Rectal smooth muscle tissue (tissue), 1 donor: ENCODE measurements at regions not wholly inside any gene's neighbourhood (a gene's known extent, or its start where the extent isn't known, plus 50 kb on each side); places are given as distances from the start of the nearest gene placed in this dataset.
"Not testable (repeated sequence)": the region's sequence is repeated elsewhere in the genome, so short reads cannot be mapped to it uniquely, and the experiment has no call there.

Source experiments
- H3K27ac ChIP-seq: one replicate; pipeline ENCODE4 v1.7.0; 2013; ENCODE audit warnings: low read depth, low read length, inconsistent platforms
- H3K27me3 ChIP-seq: one replicate; pipeline ENCODE4 v1.7.0; 2013; ENCODE audit warnings: low read length; ENCODE audit not compliant: control insufficient read depth, insufficient read depth
- H3K36me3 ChIP-seq: one replicate; pipeline ENCODE4 v1.7.0; 2013; ENCODE audit warnings: low read length; ENCODE audit not compliant: control insufficient read depth, insufficient read depth
- H3K4me1 ChIP-seq: one replicate; pipeline ENCODE4 v1.7.0; 2013; ENCODE audit warnings: low read length; ENCODE audit not compliant: control insufficient read depth, insufficient read depth
- H3K4me3 ChIP-seq: one replicate; pipeline ENCODE4 v1.7.0; 2013; ENCODE audit warnings: low read length
- H3K9ac ChIP-seq: one replicate; pipeline ENCODE4 v1.7.0; 2013; ENCODE audit warnings: low read length

GRCh38 chr3:150342896-150343467 is 65.1 kb upstream of the TSC22D2 start:
- Histone ChIP-seq H3K27me3 (no peaks in the 10 kb centered on the region), H3K9ac (no peak overlapping the region), H3K36me3 (no peaks in the 10 kb centered on the region), H3K27ac (no peak overlapping the region), H3K4me1 (peaks cover under 1% of the 10 kb centered on the region), H3K4me3 (no peak overlapping the region)

- Histone ChIP-seq H3K4me1 (no peaks in the 10 kb centered on the region), H3K36me3 (no peaks in the 10 kb centered on the region), H3K27ac (no peak overlapping the region), H3K4me3 (no peak overlapping the region), H3K9ac (no peak overlapping the region), H3K27me3 (no peaks in the 10 kb centered on the region)
These were observed 66.2 kb upstream of the TSC22D2 start for GRCh38 chr3:150341891-150342290.

- not testable (repeated sequence) for H3K4me3 ChIP-seq, H3K36me3 ChIP-seq, H3K27me3 ChIP-seq, H3K27ac ChIP-seq, H3K4me1 ChIP-seq, H3K9ac ChIP-seq
These were observed 71.7 kb upstream of the TSC22D2 start for GRCh38 chr3:150336363-150336762.

GRCh38 chr3:150335631-150336030 is 72.5 kb upstream of the TSC22D2 start:
- no peaks in the 10 kb centered on the region for H3K27me3 ChIP-seq
- no peak overlapping the region for H3K9ac ChIP-seq
- H3K4me1 ChIP-seq, result no peaks in the 10 kb centered on the region
- no peak overlapping the region for H3K27ac ChIP-seq
- H3K4me3 ChIP-seq, result no peak overlapping the region
- H3K36me3 ChIP-seq, result no peaks in the 10 kb centered on the region

GRCh38 chr3:150334974-150335373 is 73.1 kb upstream of the TSC22D2 start:
- Histone ChIP-seq H3K9ac (no peak overlapping the region), H3K36me3 (no peaks in the 10 kb centered on the region), H3K4me1 (no peaks in the 10 kb centered on the region), H3K4me3 (no peak overlapping the region), H3K27me3 (no peaks in the 10 kb centered on the region), H3K27ac (no peak overlapping the region)

GRCh38 chr3:150333477-150333876 is 74.6 kb upstream of the TSC22D2 start:
- no peak overlapping the region for H3K4me3 ChIP-seq
- no peak overlapping the region for H3K9ac ChIP-seq
- no peaks in the 10 kb centered on the region for H3K4me1 ChIP-seq
- H3K27me3 ChIP-seq, result no peaks in the 10 kb centered on the region
- no peak overlapping the region for H3K27ac ChIP-seq
- no peaks in the 10 kb centered on the region for H3K36me3 ChIP-seq

- Histone ChIP-seq H3K27ac (no peak overlapping the region), H3K36me3 (no peaks in the 10 kb centered on the region), H3K27me3 (no peaks in the 10 kb centered on the region)
These were observed 76.0 kb upstream of the TSC22D2 start for GRCh38 chr3:150331978-150332568.

GRCh38 chr3:150330872-150331271 is 77.2 kb upstream of the TSC22D2 start:
- Histone ChIP-seq H3K9ac (no peak overlapping the region), H3K4me3 (no peak overlapping the region), H3K27me3 (no peaks in the 10 kb centered on the region)

More at GRCh38 chr3:150331978-150332568, 76.0 kb upstream of the TSC22D2 start:
- H3K4me3 ChIP-seq, result no peak overlapping the region
- H3K4me1 ChIP-seq, result no peaks in the 10 kb centered on the region
- no peak overlapping the region for H3K9ac ChIP-seq

GRCh38 chr3:150330174-150330573 is 77.9 kb upstream of the TSC22D2 start:
- Histone ChIP-seq H3K4me3 (no peak overlapping the region), H3K9ac (no peak overlapping the region), H3K36me3 (no peaks in the 10 kb centered on the region), H3K27ac (no peak overlapping the region), H3K4me1 (no peaks in the 10 kb centered on the region), H3K27me3 (no peaks in the 10 kb centered on the region)

More at GRCh38 chr3:150330872-150331271, 77.2 kb upstream of the TSC22D2 start:
- Histone ChIP-seq H3K27ac (no peak overlapping the region), H3K36me3 (no peaks in the 10 kb centered on the region), H3K4me1 (no peaks in the 10 kb centered on the region)

- Histone ChIP-seq H3K9ac (no peak overlapping the region), H3K36me3 (no peaks in the 10 kb centered on the region), H3K27me3 (no peaks in the 10 kb centered on the region), H3K4me1 (no peaks in the 10 kb centered on the region), H3K27ac (no peak overlapping the region), H3K4me3 (no peak overlapping the region)
These were observed 78.7 kb upstream of the TSC22D2 start for GRCh38 chr3:150329408-150329807.

GRCh38 chr3:150328654-150329040 is 79.5 kb upstream of the TSC22D2 start:
- Histone ChIP-seq H3K9ac (no peak overlapping the region), H3K27ac (no peak overlapping the region), H3K4me3 (no peak overlapping the region), H3K36me3 (no peaks in the 10 kb centered on the region), H3K27me3 (no peaks in the 10 kb centered on the region), H3K4me1 (no peaks in the 10 kb centered on the region)

- H3K36me3 ChIP-seq, result no peaks in the 10 kb centered on the region
- H3K4me3 ChIP-seq, result no peak overlapping the region
- no peaks in the 10 kb centered on the region for H3K4me1 ChIP-seq
- H3K27ac ChIP-seq, result no peak overlapping the region
- no peaks in the 10 kb centered on the region for H3K27me3 ChIP-seq
- H3K9ac ChIP-seq, result no peak overlapping the region
These were observed 80.1 kb upstream of the TSC22D2 start for GRCh38 chr3:150327678-150328653.
